HEK293T (cell line): ENCODE measurements at regions not wholly inside any gene's neighbourhood (a gene's known extent, or its start where the extent isn't known, plus 50 kb on each side); places are given as distances from the start of the nearest gene placed in this dataset.

Source experiments
- CTCF ChIA-PET: fragments of 350-600 bp; formaldehyde crosslinking; extraction: SDS; loops from one replicate; lab custom pipeline; 2021; ENCODE audit warnings: antibody characterized with exemption, inconsistent platforms; lab: Yijun Ruan, JAX
- POLR2A ChIA-PET: fragments of 350-600 bp; formaldehyde crosslinking; extraction: SDS; loops from one replicate; lab custom pipeline; 2020; ENCODE audit warnings: antibody characterized with exemption, inconsistent platforms; lab: Yijun Ruan, JAX
- DNase-seq: peaks from one replicate; pipeline ENCODE4 v3.0.0; 2012; ENCODE audit warnings: mixed read lengths; ENCODE audit errors: extremely low spot score
- ARNT ChIP-seq: fragments of 450-650 bp; IDR thresholded peaks from 2 replicates; pipeline ENCODE4 v1.6.1; 2017; ENCODE audit warnings: mild to moderate bottlenecking
- BHLHE40 ChIP-seq: fragments of 450-650 bp; IDR thresholded peaks from 2 replicates; pipeline ENCODE4 v1.6.1; 2016; ENCODE audit warnings: mild to moderate bottlenecking, moderate library complexity, borderline replicate concordance
- CTBP1 ChIP-seq: fragments of 450-650 bp; IDR thresholded peaks from 2 replicates; pipeline ENCODE4 v1.6.1; 2016; ENCODE audit warnings: borderline replicate concordance
- ELF4 ChIP-seq: fragments of 450-650 bp; IDR thresholded peaks from 2 replicates; pipeline ENCODE4 v1.6.1; 2017; ENCODE audit warnings: antibody characterized with exemption
- FOXA1 ChIP-seq: fragments of 450-650 bp; IDR thresholded peaks from 2 replicates; pipeline ENCODE4 v1.6.1; 2016; ENCODE audit warnings: mild to moderate bottlenecking
- FOXK2 ChIP-seq: fragments of 450-650 bp; IDR thresholded peaks from 2 replicates; pipeline ENCODE4 v1.6.1; 2016; ENCODE audit warnings: mild to moderate bottlenecking
- FOXM1 ChIP-seq: fragments of 450-650 bp; IDR thresholded peaks from 2 replicates; pipeline ENCODE4 v1.6.1; 2017; ENCODE audit warnings: mild to moderate bottlenecking, borderline replicate concordance
- HDGF ChIP-seq: fragments of 450-650 bp; IDR thresholded peaks from 2 replicates; pipeline ENCODE4 v1.6.1; 2017; ENCODE audit warnings: antibody characterized with exemption, borderline replicate concordance
- L3MBTL2 ChIP-seq: fragments of 450-650 bp; conservative IDR thresholded peaks from 2 replicates; pipeline ENCODE4 v1.6.1; 2016; ENCODE audit warnings: mild to moderate bottlenecking
- LEF1 ChIP-seq: fragments of 450-650 bp; IDR thresholded peaks from 2 replicates; pipeline ENCODE4 v1.6.1; 2017; ENCODE audit warnings: mild to moderate bottlenecking, borderline replicate concordance
- NFRKB ChIP-seq: fragments of 450-650 bp; IDR thresholded peaks from 2 replicates; pipeline ENCODE4 v1.6.1; 2016; ENCODE audit warnings: mild to moderate bottlenecking, moderate library complexity
- SP1 ChIP-seq: fragments of 450-650 bp; IDR thresholded peaks from 2 replicates; pipeline ENCODE4 v1.6.1; 2017
- SUZ12 ChIP-seq: fragments of 450-650 bp; IDR thresholded peaks from 2 replicates; pipeline ENCODE4 v1.6.1; 2016; ENCODE audit warnings: mild to moderate bottlenecking
- TARDBP ChIP-seq: fragments of 450-650 bp; IDR thresholded peaks from 2 replicates; pipeline ENCODE4 v1.6.1; 2016
- ZNF384 ChIP-seq: fragments of 450-650 bp; IDR thresholded peaks from 2 replicates; pipeline ENCODE4 v1.6.1; 2016
- TF ChIP-seq, protein P1 (sequence below): fragments of 450-650 bp; IDR thresholded peaks from 2 replicates; pipeline ENCODE4 v1.6.1; 2016

DNA sequence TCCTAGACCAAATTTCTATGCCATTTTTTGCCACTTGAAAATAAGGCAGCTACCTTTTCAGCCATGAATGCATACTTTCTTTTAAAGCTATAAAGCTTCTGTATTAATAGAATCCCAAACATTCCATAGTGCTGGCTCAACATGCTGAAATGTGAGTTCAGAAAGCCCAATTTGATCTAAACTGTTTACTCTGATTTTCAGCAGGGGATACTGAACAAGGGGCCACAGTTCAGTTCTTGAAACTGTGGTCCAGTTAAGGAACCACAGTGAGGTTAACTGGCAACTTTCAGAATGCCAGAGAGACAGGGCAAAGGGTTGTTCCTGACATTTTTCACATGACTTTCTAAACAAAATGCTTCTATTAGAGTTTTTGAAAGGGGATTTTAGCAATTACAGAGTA lies 85.7 kb upstream of the COL11A1 start:
- DNase-seq, result no peak
- TF ChIP-seq L3MBTL2, result no peak
- TF ChIP-seq TARDBP, result no peak
- no peak for TF ChIP-seq LEF1
- no peak for TF ChIP-seq SUZ12
- TF ChIP-seq FOXM1, result no peak
- no peak for TF ChIP-seq NFRKB
- TF ChIP-seq BHLHE40, result no peak
- TF ChIP-seq ELF4, result no peak
- no peak for TF ChIP-seq ARNT
- no peak for TF ChIP-seq FOXA1
- ChIA-PET CTCF (no interaction called here), POLR2A (no interaction called here)

DNA sequence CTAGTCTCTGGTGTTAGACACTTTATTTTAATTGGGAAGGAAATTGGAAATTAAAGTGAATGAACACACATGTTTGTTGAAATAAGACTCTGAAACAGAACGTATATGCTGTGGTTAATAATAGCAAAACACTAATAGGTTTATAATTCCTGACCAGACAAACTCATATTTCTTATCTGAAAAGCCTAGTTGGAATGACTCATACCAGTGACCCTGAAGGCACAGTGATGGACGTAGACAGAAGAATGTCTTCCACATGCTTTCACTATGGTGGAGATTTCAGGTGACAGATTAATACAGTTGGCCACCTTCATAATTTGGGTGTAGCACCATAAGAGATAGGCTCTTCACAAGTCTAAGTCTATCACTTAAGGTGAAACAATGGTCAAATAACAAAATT lies 83.0 kb upstream of the COL11A1 start:
- ChIA-PET POLR2A (no interaction called here), CTCF (no interaction called here)
- TF ChIP-seq CTBP1 (no peak), ELF4 (no peak), FOXK2 (no peak), FOXM1 (no peak), FOXA1 (no peak), TARDBP (no peak), L3MBTL2 (no peak), SUZ12 (no peak), ARNT (no peak), SP1 (no peak), LEF1 (no peak), HDGF (no peak)
- TF ChIP-seq, protein P1, sequence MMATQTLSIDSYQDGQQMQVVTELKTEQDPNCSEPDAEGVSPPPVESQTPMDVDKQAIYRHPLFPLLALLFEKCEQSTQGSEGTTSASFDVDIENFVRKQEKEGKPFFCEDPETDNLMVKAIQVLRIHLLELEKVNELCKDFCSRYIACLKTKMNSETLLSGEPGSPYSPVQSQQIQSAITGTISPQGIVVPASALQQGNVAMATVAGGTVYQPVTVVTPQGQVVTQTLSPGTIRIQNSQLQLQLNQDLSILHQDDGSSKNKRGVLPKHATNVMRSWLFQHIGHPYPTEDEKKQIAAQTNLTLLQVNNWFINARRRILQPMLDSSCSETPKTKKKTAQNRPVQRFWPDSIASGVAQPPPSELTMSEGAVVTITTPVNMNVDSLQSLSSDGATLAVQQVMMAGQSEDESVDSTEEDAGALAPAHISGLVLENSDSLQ, result no peak
- no peak for DNase-seq

DNA sequence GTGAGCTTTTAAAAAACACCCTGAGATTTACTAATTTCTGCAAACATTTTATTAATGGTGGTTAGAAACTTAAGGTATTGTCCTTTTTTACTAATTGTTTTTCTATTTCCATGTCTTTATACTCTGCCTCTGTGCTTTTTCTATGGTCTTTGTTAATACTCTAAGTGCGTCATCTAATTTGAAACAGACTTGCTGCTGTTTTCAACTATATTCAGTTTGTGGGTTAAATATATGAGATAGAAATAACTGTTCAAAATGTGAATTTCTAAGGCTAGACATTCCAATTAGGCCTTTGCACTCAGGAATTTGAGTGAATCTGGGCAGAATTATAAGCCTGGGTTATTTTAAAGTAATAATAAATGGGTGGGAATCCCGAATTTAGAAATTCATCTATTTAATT lies 82.4 kb upstream of the COL11A1 start:
- no peak for DNase-seq
- TF ChIP-seq L3MBTL2, result no peak
- no peak for TF ChIP-seq TARDBP
- no peak for TF ChIP-seq ZNF384
- TF ChIP-seq ARNT, result no peak
- TF ChIP-seq FOXA1, result no peak
- TF ChIP-seq NFRKB, result no peak
- TF ChIP-seq FOXM1, result no peak
- TF ChIP-seq, protein P1, result no peak
- no peak for TF ChIP-seq BHLHE40
- TF ChIP-seq SUZ12, result no peak
- TF ChIP-seq LEF1, result no peak
- no peak for TF ChIP-seq CTBP1
- TF ChIP-seq ELF4, result no peak
- no peak for TF ChIP-seq HDGF
- CTCF ChIA-PET, result no interaction called here
- POLR2A ChIA-PET, result no interaction called here

DNA sequence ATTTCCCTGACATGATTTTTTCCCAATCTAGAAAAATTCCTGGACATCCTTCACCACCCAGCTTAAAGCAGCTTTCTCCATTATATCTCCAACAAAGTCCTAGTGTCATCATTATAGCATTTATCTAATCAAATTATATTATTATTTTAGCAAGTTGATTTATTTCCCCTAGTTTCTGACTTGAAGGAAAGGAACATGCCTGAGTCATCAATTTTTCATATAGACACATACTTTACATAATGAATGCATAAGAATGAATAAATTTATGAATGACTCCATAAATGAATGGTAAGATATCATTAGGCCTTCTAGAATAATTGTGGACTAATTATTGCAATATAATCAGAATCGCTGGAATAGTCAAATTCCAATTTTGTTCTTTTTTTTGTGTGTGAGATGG lies 79.4 kb upstream of the COL11A1 start:
- no peak for TF ChIP-seq L3MBTL2
- no peak for TF ChIP-seq FOXA1
- no peak for TF ChIP-seq BHLHE40
- no peak for TF ChIP-seq FOXM1
- TF ChIP-seq ZNF384, result no peak
- no peak for TF ChIP-seq ARNT
- TF ChIP-seq NFRKB, result no peak
- TF ChIP-seq FOXK2, result no peak
- POLR2A ChIA-PET, result no interaction called here
- CTCF ChIA-PET, result no interaction called here
- DNase-seq, result no peak

DNA sequence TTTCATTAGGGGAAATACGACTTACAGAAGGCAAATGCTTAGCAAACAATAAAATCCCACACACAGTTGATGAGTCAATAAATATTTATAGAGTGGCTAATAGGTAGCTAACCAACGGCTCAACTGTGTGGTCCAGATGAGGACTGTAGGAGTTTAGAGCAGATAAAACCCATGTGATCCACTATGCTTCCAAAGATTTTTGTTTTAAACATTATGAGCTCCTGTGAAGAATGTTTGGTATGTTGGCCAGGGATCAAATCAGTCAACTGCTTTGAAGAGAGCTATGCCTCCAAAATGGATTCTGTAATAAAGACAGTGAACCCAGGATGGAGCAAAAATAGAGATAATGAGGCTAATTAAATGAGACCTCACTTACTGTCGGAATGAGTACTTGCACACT lies 72.3 kb upstream of the COL11A1 start:
- TF ChIP-seq TARDBP, result no peak
- TF ChIP-seq ELF4, result no peak
- TF ChIP-seq SUZ12, result no peak
- TF ChIP-seq LEF1, result no peak
- TF ChIP-seq FOXM1, result no peak
- TF ChIP-seq HDGF, result no peak
- TF ChIP-seq ZNF384, result no peak
- no peak for TF ChIP-seq NFRKB
- TF ChIP-seq, protein P1, result no peak
- TF ChIP-seq BHLHE40, result no peak
- POLR2A ChIA-PET, result no interaction called here
- no peak for DNase-seq
- CTCF ChIA-PET, result no interaction called here

DNA sequence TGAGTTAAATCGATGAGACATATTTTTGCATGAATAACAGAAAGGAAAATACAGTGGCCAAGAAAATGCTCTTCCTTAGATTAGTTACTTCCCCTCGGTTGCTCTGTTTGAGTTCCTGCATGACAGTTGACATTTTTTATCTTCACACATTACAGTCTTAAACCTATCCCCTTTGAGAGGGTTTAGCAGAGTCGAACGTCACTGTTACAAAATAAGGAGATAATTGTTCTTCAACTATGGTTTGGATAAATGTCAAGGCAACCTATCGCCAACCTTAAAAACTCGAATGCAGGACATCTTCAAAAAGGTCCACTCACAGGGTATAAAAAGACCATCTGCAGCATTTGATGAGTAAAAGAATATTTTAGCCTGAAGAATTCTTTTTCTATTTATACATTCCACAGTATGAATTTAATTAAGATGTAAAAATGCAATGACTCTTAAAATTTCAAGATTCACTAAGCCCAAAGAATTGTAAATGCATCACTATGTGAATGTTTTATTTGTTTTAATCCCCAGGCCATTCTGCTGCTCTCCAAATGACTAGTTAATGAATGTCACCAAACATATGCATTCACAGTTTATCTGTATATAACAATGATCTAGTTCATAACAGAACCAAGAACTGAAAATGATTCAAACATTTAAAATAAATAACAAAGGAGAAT lies 68.9 kb upstream of the COL11A1 start:
- CTCF ChIA-PET, result no interaction called here
- POLR2A ChIA-PET, result no interaction called here
- TF ChIP-seq HDGF (no peak), CTBP1 (no peak), FOXK2 (no peak), FOXA1 (no peak), NFRKB (no peak)
- DNase-seq, result no peak
